Neural progenitor cell (in vitro differentiated cells): ENCODE measurements at regions not wholly inside any gene's neighbourhood (a gene's known extent, or its start where the extent isn't known, plus 50 kb on each side); places are given as distances from the start of the nearest gene placed in this dataset.

ENCODE experiments used
- DNase-seq: peaks from one replicate; pipeline ENCODE4 v3.0.0-alpha.2; 2016; ENCODE audit warnings: low spot score
- H2AFZ ChIP-seq: fragments of 200-600 bp; sonication (generic); replicated peaks from 2 replicates; pipeline ENCODE4 v1.6.1; 2016; ENCODE audit warnings: antibody characterized with exemption
- H3F3A ChIP-seq: fragments of 200-600 bp; sonication (generic); 2 replicates; pipeline ENCODE4 v1.6.1; 2016; ENCODE audit warnings: antibody characterized with exemption, low read depth
- H3K27ac ChIP-seq: fragments of 200-600 bp; sonication (generic); 2 replicates; pipeline ENCODE4 v1.5.1; 2016; ENCODE audit warnings: mild to moderate bottlenecking
- H3K27me3 ChIP-seq: fragments of 200-600 bp; sonication (generic); 2 replicates; pipeline ENCODE4 v1.6.1; 2016; ENCODE audit warnings: mild to moderate bottlenecking, moderate library complexity
- H3K36me3 ChIP-seq: fragments of 200-600 bp; sonication (generic); 2 replicates; pipeline ENCODE4 v1.5.1; 2016
- H3K4me1 ChIP-seq: fragments of 200-600 bp; sonication (generic); 2 replicates; pipeline ENCODE4 v1.6.1; 2016; ENCODE audit warnings: mixed run types
- H3K4me2 ChIP-seq: fragments of 200-600 bp; sonication (generic); 2 replicates; pipeline ENCODE4 v1.6.1; 2016
- H3K4me3 ChIP-seq: fragments of 200-600 bp; sonication (generic); 2 replicates; pipeline ENCODE4 v1.5.1; 2016
- H3K79me2 ChIP-seq: fragments of 200-600 bp; sonication (generic); 2 replicates; pipeline ENCODE4 v1.6.1; 2016; ENCODE audit warnings: low read depth
- H3K9ac ChIP-seq: fragments of 200-600 bp; sonication (generic); 2 replicates; pipeline ENCODE4 v1.6.1; 2016
- H3K9me3 ChIP-seq: fragments of 200-600 bp; sonication (generic); 2 replicates; pipeline ENCODE4 v1.5.1; 2016; ENCODE audit warnings: low read depth
- H4K20me1 ChIP-seq: fragments of 200-600 bp; sonication (generic); 2 replicates; pipeline ENCODE4 v1.6.1; 2016; ENCODE audit warnings: low read depth
- H3K27ac Mint-ChIP-seq: 3 replicates; pipeline ENCODE4 v1.8.0; 2021; ENCODE audit warnings: mixed read lengths
- H3K27me3 Mint-ChIP-seq: 2 replicates; pipeline ENCODE4 v1.8.0; 2022; ENCODE audit warnings: low read depth, mild to moderate bottlenecking, inconsistent platforms, moderate library complexity, mixed read lengths; ENCODE audit not compliant: insufficient read depth
- H3K36me3 Mint-ChIP-seq: 3 replicates; pipeline ENCODE4 v1.8.0; 2021; ENCODE audit warnings: mixed read lengths
- H3K4me1 Mint-ChIP-seq: 3 replicates; pipeline ENCODE4 v1.8.0; 2021; ENCODE audit warnings: mixed read lengths
- H3K4me3 Mint-ChIP-seq: 3 replicates; pipeline ENCODE4 v1.8.0; 2021; ENCODE audit warnings: mild to moderate bottlenecking, moderate library complexity, mixed read lengths
- H3K9me3 Mint-ChIP-seq: 3 replicates; pipeline ENCODE4 v1.8.0; 2020; ENCODE audit warnings: mixed read lengths
- CTCF ChIP-seq: fragments of 200-600 bp; sonication (generic); IDR thresholded peaks from 2 replicates; pipeline ENCODE4 v1.5.1; 2017; ENCODE audit warnings: antibody characterized with exemption, mild to moderate bottlenecking
- EZH2 ChIP-seq: fragments of 200-600 bp; sonication (generic); IDR thresholded peaks from 2 replicates; pipeline ENCODE4 v1.6.1; 2017; ENCODE audit warnings: antibody characterized with exemption, mild to moderate bottlenecking, moderate library complexity
- EZH2phosphoT487 ChIP-seq: fragments of 200-600 bp; sonication (generic); IDR thresholded peaks from 2 replicates; pipeline ENCODE4 v1.6.1; 2017; ENCODE audit warnings: antibody characterized with exemption

- Histone ChIP-seq H3F3A (no peaks in the 10 kb centered on the region), H3K9me3 (no peaks in the 10 kb centered on the region), H3K4me2 (no peak overlapping the region), H3K9ac (no peak overlapping the region), H3K4me1 (no peaks in the 10 kb centered on the region), H3K36me3 (no peaks in the 10 kb centered on the region), H3K79me2 (no peaks in the 10 kb centered on the region), H3K4me3 (no peak overlapping the region), H2AFZ (no peak overlapping the region), H3K27me3 (no peaks in the 10 kb centered on the region), H3K27ac (no peak overlapping the region), H4K20me1 (no peaks in the 10 kb centered on the region)
- Mint-ChIP-seq H3K4me3 (no peak overlapping the region), H3K9me3 (no peaks in the 10 kb centered on the region), H3K4me1 (no peaks in the 10 kb centered on the region), H3K27ac (no peak overlapping the region), H3K36me3 (no peaks in the 10 kb centered on the region), H3K27me3 (no peaks in the 10 kb centered on the region)
- TF ChIP-seq CTCF (no peak), EZH2 (no peak), EZH2phosphoT487 (no peak)
- DNase-seq = no peak
Measured at GRCh38 chr5:103851091-103851490, 288.5 kb upstream of the NUDT12 start.

- no peaks in the 10 kb centered on the region for H3K27me3 ChIP-seq
- H3K4me3 Mint-ChIP-seq = no peak overlapping the region
- H3K4me1 ChIP-seq = no peaks in the 10 kb centered on the region
- H3K4me3 ChIP-seq = no peak overlapping the region
- no peaks in the 10 kb centered on the region for H3K9me3 ChIP-seq
- H3K27ac Mint-ChIP-seq = no peak overlapping the region
- H3K36me3 ChIP-seq = no peaks in the 10 kb centered on the region
- H3K4me2 ChIP-seq = no peak overlapping the region
- no peak overlapping the region for H2AFZ ChIP-seq
- H3F3A ChIP-seq = no peaks in the 10 kb centered on the region
- no peaks in the 10 kb centered on the region for H3K79me2 ChIP-seq
- no peaks in the 10 kb centered on the region for H3K9me3 Mint-ChIP-seq
- TF ChIP-seq CTCF (no peak), EZH2 (no peak), EZH2phosphoT487 (no peak)
- DNase-seq = no peak
- no peaks in the 10 kb centered on the region for H3K36me3 Mint-ChIP-seq
- no peaks in the 10 kb centered on the region for H3K27me3 Mint-ChIP-seq
- no peak overlapping the region for H3K27ac ChIP-seq
- H4K20me1 ChIP-seq = no peaks in the 10 kb centered on the region
- no peaks in the 10 kb centered on the region for H3K4me1 Mint-ChIP-seq
- H3K9ac ChIP-seq = no peak overlapping the region
Measured at GRCh38 chr5:103849934-103850333, 287.3 kb upstream of the NUDT12 start.

GRCh38 chr5:103847060-103847459 is 284.5 kb upstream of the NUDT12 start:
- Histone ChIP-seq H3K9me3 (no peaks in the 10 kb centered on the region), H3K79me2 (no peaks in the 10 kb centered on the region), H3K4me1 (no peaks in the 10 kb centered on the region), H3K27me3 (no peaks in the 10 kb centered on the region), H3K4me2 (no peak overlapping the region), H4K20me1 (no peaks in the 10 kb centered on the region), H2AFZ (no peak overlapping the region), H3K36me3 (no peaks in the 10 kb centered on the region), H3K27ac (no peak overlapping the region), H3K9ac (no peak overlapping the region), H3F3A (no peaks in the 10 kb centered on the region), H3K4me3 (no peak overlapping the region)
- Mint-ChIP-seq H3K4me3 (no peak overlapping the region), H3K36me3 (no peaks in the 10 kb centered on the region), H3K9me3 (no peaks in the 10 kb centered on the region), H3K27ac (no peak overlapping the region), H3K4me1 (no peaks in the 10 kb centered on the region), H3K27me3 (no peaks in the 10 kb centered on the region)
- DNase-seq = no peak
- TF ChIP-seq EZH2 = no peak
- TF ChIP-seq CTCF = no peak
- TF ChIP-seq EZH2phosphoT487 = no peak

- Histone ChIP-seq H4K20me1 (no peaks in the 10 kb centered on the region), H3K4me2 (no peak overlapping the region)
Measured at GRCh38 chr5:103842936-103843335, 280.3 kb upstream of the NUDT12 start.

More at GRCh38 chr5:103842936-103843335, 280.3 kb upstream of the NUDT12 start:
- Histone ChIP-seq H3F3A (no peaks in the 10 kb centered on the region), H3K27ac (no peak overlapping the region), H3K4me1 (no peaks in the 10 kb centered on the region), H3K27me3 (no peaks in the 10 kb centered on the region), H3K79me2 (no peaks in the 10 kb centered on the region), H3K36me3 (no peaks in the 10 kb centered on the region), H3K4me3 (no peak overlapping the region), H3K9ac (no peak overlapping the region), H3K9me3 (no peaks in the 10 kb centered on the region), H2AFZ (no peak overlapping the region)
- Mint-ChIP-seq H3K9me3 (no peaks in the 10 kb centered on the region), H3K27ac (no peak overlapping the region), H3K4me3 (no peak overlapping the region), H3K27me3 (peaks cover 2% of the 10 kb centered on the region), H3K36me3 (no peaks in the 10 kb centered on the region), H3K4me1 (peaks cover 3% of the 10 kb centered on the region)
- DNase-seq = no peak
- TF ChIP-seq EZH2phosphoT487 (no peak), EZH2 (no peak), CTCF (no peak)
